NOMO-1 treated with dmso at 0.1 percent for 144 hours (cell line): ENCODE measurements at regions not wholly inside any gene's neighbourhood (a gene's known extent, or its start where the extent isn't known, plus 50 kb on each side); places are given as distances from the start of the nearest gene placed in this dataset.
"Not testable (repeated sequence)": the region's sequence is repeated elsewhere in the genome, so short reads cannot be mapped to it uniquely, and the experiment has no call there.

Source experiments
- DNase-seq: peaks from one replicate; lab custom pipeline; 2025; ENCODE audit not compliant: unreplicated experiment; lab: John Stamatoyannopoulos, UW

DNA sequence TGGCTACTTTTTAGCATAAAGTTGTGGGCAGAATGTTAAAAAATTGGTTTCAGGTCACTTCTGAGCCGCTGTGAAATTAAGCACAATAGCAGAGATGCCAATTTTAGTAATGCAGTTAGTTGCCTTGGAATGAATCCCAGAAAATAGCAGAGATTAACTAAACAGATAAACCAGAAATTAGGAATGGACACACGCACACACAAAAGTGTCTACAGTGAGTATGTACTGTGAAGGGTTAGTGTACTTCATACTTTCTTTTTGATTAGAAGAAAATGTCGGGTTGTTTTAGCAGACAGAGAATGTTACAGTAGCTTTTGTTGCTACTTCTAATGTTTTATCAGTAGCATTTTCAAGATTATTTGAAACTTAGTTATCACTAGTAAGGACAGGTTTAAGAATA, 106.7 kb downstream of the LEPR start:
- no peak for DNase-seq

DNA sequence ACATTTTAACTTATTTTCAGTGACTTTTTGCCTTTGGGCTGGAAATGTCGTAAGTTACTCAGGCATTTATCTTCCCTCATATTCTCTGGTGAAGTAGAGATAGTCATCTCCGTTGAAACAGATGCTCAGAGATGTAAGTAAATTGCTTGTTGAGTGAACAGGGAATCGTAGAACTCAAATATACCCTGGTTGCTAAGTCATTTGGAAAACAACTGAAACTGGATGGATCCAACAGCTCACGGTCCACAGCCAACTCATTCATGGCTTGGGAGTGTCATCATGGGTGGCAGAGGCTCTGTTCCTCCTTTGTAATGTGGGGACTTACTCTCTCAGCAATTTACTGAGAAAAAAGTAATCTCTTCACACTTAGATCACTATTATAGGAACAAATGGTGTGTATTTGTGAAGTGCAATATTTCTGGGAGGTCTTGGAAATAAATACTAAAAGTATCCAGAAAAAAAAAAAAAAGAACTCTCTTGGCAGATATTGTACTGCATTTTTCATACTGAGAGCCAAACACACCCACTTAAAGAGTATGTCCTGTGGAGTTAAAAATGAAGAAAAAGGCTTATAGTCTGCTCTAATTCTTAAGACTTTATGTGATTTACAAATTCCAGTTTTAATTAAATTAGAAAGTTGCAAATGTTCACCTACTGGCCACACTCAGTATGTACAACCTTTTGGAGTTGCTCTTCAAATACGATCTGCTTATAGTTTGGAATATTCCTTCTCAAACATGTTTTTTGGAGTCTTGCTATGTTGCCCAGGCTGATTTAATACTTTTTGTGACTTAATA, 107.4 kb downstream of the LEPR start:
- DNase-seq: no peak

GRCh38 chr1:65531972-65532570, 111.6 kb downstream of the LEPR start:
- DNase-seq: no peak

DNA sequence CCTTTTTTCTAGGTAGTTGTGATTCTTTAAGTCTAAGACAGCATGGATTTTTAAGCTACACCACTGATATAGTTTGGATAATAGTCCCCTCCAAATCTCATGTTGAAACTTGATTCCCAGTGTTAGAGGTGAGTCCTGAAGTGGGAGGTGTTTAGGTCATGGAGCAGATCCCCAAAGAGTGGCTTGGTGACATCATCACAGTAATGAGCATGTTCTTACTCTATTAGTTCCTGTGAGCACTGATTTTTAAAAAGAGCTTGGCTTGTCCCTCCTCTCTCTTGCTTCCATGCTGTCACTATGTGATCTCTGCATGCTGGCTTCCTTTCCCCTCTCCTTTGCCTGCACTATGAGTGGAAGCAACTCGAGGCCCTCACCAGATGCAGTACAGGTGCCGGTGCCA, 115.5 kb downstream of the LEPR start:
- DNase-seq: no peak

- DNase-seq: peak; percentile 9
Measured at GRCh38 chr1:65538086-65538485, 117.6 kb downstream of the LEPR start.

DNA sequence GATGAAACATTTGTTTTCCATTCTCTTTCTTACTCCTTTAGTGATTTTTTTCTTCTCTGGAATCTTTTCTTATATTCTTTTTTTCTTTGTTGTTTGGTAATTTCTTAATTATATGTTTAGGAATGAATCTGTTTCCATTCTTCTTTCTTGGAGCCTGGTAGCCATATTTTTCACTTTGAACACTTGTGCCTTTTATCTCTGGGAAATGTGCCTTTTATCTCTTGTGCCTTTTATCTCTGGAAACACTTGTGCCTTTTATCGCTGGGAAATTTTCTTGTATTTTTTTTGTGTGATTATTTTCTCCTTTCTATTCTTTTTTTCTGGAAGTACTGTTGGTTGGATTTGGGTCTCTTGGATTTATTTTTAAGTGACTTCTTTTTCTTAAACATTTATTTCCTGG, 118.2 kb downstream of the LEPR start:
- no peak for DNase-seq

DNA sequence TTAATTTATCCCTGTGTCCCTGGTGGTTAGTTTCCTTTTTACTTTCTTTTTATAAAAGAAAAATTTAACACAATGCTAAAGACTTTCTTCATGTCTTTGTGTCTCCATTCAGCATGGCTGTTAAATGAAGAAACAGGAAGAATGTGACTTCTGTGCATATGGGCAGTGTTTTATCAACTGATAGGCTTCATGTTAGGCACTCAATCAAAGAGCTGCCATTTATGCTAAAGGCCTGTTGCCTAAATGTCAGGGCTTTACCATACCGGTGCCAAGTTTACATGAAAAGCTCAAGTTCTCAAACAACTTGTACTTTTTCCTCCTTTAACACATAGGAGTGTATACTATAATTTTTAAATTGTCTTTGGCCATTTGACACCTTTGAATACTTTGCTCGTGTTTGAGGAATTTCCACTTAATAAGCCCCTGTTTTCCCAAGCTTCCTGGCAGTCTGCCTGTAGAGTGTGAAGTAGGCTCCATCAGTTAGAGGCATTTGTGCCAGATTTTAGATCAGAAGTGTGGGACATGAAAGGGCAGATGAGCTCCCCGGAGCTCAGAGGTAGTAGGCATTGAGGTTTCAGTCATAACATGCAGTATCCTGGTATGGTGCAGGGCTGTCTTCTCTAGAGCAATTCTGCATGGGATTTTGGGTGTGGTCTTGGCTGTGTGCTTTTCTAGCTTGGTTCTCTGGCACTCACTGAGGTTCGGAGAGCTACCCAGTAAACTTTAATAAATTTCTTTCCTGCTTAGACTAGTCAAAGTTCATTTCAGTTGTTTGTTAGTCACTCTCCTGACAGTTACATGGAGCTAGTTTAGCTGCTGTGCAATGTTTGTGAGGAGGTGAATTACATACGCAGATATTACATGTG, 119.0 kb downstream of the LEPR start:
- no peak for DNase-seq

DNA sequence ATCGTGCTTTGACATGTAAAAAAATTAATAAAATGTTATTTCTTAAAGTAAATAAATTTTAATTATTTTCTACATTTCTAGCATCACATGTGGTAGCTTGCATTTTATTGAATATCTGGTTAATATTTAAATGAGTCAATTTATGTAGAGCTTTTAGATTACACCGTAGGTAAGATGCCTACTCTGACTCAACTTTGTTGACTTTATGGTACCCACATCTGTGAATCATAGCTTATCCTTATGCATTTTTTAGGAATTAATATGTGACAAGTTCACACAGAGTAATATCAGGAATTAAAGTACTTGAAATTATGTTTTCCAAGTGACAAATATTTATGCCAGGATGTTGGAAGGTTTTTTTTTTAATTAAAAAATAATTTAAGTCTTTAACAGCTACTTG, 120.7 kb downstream of the LEPR start:
- DNase-seq: no peak

- no peak for DNase-seq
Measured at GRCh38 chr1:65541865-65542264, 121.4 kb downstream of the LEPR start.

DNA sequence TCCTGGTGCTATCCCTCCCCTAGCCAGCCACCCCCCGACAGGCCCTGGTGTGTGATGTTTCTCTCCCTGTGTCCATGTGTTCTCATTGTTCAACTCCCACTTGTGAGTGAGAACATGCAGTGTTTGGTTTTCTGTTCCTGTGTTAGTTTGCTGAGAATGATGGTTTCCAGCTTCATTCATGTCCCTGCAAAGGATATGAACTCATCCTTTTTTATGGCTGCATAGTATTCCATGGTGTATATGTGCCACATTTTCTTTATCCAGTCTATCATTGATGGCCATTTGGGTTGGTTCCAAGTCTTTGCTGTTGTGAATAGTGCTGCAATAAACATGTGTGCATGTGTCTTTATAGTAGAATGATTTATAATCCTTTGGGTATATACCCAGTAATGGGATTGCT, 122.1 kb downstream of the LEPR start:
- DNase-seq: not testable (repeated sequence)

- not testable (repeated sequence) for DNase-seq
Measured at GRCh38 chr1:65550306-65551010, 130.0 kb downstream of the LEPR start.

- not testable (repeated sequence) for DNase-seq
Measured at GRCh38 chr1:65552484-65552883, 132.0 kb downstream of the LEPR start.

DNA sequence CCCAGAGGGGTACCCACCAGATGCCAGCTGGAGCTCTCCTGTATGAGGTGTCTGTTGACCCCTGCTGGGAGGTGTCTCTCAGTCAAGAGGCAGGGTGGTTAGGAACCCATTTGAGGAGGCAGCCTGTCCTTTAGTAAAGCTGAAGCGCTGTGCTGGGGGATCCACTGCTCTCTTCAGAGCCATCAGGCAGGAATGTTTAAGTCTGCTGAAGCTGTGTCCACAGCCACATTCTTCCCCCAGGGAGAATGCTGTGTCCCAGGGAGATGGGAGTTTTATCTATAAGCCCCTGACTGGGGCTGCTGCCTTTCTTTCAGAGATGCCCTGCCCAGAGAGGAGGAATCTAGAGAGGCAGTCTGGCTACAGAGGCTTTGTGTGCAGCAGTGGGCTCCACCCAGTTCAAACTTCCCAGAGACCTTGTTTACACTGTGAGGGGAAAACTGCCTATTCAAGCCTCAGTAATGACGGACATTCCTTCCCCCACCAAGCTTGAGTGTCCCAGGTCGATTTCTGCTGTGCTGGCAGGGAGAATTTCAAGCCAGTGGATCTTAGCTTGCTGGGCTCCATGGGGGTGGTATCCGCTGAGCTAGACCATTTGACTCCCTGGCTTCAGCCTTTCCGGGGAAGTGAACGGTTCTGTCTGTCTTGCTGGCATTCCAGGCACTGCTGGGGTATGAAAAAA, 133.8 kb downstream of the LEPR start:
- not testable (repeated sequence) for DNase-seq

DNA sequence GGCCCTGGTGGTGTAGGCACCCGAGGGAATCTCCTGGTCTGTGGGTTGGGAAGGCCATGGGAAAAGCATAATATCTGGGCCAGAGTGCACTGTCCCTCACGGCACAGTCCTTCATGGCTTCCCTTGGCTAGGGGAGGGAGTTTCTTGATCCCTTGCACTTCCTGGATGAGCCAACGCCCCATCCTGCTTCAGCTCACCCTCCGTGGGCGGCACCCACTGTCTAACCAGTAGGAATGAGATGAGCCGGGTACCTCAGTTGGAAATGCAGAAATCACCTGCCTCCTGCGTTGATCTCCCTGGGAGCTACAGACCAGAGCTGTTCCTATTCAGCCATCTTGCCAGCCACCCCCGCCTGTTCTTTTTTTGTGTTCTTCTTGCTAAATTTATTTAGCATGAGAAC, 134.4 kb downstream of the LEPR start:
- no peak for DNase-seq

DNA sequence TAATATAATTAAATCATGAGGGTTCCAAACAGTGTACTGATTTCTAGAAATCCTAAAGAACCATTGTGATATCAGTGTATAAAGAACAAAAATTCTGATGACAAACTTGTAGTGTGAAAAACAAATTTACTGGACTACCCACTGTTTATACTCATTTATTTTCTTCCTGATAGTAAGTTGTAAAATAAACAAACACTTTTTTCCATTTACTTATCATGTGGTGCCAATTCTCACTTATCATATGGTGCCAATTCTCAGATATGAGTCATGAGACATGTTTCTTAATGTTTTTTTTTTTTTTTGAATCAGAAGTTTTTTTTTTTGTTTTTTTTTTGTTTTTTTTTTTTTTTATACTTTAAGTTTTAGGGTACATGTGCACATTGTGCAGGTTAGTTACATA, 137.7 kb downstream of the LEPR start:
- no peak for DNase-seq

DNA sequence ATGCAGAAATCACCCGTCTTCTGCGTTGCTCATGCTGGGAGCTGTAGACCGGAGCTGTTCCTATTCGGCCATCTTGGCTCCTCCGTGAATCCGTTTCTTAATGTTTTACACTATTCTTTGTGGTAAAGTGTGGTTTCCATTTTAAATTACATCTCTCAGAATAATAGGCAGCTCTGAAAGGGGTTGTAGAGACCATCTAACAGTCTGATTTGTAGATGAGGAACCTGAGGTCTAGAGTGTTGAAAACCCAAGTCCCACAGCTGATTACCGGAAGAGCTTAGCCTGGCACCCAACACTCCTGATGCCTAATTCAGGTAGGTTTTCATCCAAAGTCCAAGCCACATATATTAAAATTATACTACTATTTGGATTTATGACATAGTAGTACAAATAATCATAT, 144.0 kb downstream of the LEPR start:
- DNase-seq: no peak

GRCh38 chr1:65568285-65568684, 147.8 kb downstream of the LEPR start:
- no peak for DNase-seq

DNA sequence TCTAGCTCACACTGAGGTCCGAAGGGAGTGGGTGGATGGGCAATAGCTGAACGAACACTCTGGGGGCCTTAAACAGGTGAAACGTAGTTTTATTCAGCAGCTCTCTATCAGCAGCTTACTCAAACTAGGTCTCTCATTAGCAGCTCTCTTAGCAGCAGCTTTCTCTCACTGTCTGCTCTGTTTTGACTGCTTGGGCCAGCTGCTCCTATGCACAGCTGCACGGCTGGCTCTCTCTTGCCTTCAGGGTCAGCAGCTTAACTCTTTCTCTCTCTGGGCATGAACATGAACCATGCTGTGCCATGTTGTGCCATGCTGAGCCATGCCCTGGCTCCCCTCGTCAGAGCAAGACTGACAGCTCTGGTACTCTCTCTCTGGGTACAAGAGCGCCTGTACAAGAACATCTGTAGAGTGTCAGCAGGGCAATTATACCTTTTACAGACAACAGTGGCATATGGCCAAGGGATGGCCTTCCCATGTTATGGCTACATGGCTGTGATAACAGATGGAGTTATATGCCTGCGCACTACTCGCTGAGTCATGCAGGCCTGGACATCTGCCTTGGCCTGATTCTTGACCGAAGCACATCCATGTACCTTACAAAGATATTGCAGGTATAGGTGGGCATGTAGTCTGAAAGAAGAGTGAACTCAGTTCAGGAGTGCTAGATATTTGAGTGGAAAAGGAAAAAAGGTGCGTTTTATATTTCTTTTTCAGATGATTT, 152.4 kb downstream of the LEPR start:
- DNase-seq: no peak

DNA sequence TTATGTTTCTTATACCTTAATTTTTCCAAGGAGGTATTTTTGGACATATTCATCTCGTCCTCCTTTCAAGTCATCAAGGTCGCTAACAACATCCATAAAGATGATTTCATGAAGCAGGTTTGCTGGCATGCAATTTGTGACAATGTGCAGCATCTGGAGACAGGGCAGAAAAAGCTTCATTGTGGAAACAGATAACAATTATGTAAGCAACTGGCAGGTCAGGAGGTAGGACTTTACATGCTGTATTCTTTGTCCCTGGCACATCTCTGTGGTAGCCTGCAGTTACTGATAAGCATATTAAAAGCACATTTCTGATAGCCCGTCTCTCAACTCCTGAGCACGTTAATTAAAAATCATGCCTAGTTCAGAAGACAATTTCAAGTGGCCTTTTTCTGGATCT, 156.8 kb downstream of the LEPR start:
- no peak for DNase-seq

GRCh38 chr1:65577982-65578381, 157.5 kb downstream of the LEPR start:
- not testable (repeated sequence) for DNase-seq
